ENCODE measurements at regions not wholly inside any gene's neighbourhood (a gene's known extent, or its start where the extent isn't known, plus 50 kb on each side); places are given as distances from the start of the nearest gene placed in this dataset.

DNA sequence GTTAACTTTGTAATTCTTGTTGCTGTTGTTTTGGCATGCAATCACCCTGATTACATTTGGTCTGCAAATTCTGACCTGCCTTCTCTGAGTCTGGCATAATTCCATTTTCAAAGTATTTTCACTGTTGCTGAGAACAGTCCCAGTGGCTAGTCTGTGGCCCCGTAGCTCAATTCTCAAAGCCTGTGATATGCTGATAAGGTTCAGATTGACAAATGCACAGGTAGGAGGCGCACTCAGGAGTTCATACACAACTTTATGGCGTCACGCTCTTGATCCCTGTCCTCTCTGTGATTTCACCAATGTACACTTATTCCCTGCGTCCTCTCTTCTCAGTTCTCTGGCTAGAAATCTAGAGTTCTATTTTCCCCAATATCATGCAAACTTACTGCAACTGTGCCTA, 376.6 kb upstream of the SLCO3A1 start:
- CTCF ChIA-PET = interaction anchor here (0.9 kb wide), 1 partner anchor 505 kb away, joined by 3 read pairs; no protein-coding TSS in a partner anchor
- TF ChIP-seq NBN (IDR thresholded peaks at IDR 0.05) (no peak), ZNF384 (IDR thresholded peaks at IDR 0.05; ENCODE audit: borderline replicate concordance, low read depth, low read length) (no peak), KLF5 (IDR thresholded peaks at IDR 0.05; ENCODE audit: partially characterized antibody) (no peak), ZNF24 (IDR thresholded peaks at IDR 0.05) (no peak), ESRRA (IDR thresholded peaks at IDR 0.05; ENCODE audit: low read length) (no peak), SRF (IDR thresholded peaks at IDR 0.05; ENCODE audit: low read depth in 2 of 2, low read length in 2 of 2) (no peak), RB1 (IDR thresholded peaks at IDR 0.05; ENCODE audit: borderline replicate concordance) (no peak), FOS (IDR thresholded peaks at IDR 0.05; ENCODE audit: borderline replicate concordance, extremely low read depth, insufficient read length) (no peak), POU2F2 (IDR thresholded peaks at IDR 0.05; ENCODE audit: borderline replicate concordance, low read depth, low read length) (no peak), FOXK2 (IDR thresholded peaks at IDR 0.05) (no peak), CBFB (IDR thresholded peaks at IDR 0.05; ENCODE audit: low read depth) (no peak), SREBF1 (IDR thresholded peaks at IDR 0.05; ENCODE audit: low read length) (no peak), NR2C2 (IDR thresholded peaks at IDR 0.05; ENCODE audit: borderline replicate concordance, control insufficient read depth, insufficient read length, low read depth) (no peak)
- TF ChIP-seq, protein P1, sequence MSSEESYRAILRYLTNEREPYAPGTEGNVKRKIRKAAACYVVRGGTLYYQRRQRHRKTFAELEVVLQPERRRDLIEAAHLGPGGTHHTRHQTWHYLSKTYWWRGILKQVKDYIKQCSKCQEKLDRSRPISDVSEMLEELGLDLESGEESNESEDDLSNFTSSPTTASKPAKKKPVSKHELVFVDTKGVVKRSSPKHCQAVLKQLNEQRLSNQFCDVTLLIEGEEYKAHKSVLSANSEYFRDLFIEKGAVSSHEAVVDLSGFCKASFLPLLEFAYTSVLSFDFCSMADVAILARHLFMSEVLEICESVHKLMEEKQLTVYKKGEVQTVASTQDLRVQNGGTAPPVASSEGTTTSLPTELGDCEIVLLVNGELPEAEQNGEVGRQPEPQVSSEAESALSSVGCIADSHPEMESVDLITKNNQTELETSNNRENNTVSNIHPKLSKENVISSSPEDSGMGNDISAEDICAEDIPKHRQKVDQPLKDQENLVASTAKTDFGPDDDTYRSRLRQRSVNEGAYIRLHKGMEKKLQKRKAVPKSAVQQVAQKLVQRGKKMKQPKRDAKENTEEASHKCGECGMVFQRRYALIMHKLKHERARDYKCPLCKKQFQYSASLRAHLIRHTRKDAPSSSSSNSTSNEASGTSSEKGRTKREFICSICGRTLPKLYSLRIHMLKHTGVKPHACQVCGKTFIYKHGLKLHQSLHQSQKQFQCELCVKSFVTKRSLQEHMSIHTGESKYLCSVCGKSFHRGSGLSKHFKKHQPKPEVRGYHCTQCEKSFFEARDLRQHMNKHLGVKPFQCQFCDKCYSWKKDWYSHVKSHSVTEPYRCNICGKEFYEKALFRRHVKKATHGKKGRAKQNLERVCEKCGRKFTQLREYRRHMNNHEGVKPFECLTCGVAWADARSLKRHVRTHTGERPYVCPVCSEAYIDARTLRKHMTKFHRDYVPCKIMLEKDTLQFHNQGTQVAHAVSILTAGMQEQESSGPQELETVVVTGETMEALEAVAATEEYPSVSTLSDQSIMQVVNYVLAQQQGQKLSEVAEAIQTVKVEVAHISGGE (CRISPR knock-in tag; IDR thresholded peaks at IDR 0.05) = no peak
- TF ChIP-seq, protein P2, sequence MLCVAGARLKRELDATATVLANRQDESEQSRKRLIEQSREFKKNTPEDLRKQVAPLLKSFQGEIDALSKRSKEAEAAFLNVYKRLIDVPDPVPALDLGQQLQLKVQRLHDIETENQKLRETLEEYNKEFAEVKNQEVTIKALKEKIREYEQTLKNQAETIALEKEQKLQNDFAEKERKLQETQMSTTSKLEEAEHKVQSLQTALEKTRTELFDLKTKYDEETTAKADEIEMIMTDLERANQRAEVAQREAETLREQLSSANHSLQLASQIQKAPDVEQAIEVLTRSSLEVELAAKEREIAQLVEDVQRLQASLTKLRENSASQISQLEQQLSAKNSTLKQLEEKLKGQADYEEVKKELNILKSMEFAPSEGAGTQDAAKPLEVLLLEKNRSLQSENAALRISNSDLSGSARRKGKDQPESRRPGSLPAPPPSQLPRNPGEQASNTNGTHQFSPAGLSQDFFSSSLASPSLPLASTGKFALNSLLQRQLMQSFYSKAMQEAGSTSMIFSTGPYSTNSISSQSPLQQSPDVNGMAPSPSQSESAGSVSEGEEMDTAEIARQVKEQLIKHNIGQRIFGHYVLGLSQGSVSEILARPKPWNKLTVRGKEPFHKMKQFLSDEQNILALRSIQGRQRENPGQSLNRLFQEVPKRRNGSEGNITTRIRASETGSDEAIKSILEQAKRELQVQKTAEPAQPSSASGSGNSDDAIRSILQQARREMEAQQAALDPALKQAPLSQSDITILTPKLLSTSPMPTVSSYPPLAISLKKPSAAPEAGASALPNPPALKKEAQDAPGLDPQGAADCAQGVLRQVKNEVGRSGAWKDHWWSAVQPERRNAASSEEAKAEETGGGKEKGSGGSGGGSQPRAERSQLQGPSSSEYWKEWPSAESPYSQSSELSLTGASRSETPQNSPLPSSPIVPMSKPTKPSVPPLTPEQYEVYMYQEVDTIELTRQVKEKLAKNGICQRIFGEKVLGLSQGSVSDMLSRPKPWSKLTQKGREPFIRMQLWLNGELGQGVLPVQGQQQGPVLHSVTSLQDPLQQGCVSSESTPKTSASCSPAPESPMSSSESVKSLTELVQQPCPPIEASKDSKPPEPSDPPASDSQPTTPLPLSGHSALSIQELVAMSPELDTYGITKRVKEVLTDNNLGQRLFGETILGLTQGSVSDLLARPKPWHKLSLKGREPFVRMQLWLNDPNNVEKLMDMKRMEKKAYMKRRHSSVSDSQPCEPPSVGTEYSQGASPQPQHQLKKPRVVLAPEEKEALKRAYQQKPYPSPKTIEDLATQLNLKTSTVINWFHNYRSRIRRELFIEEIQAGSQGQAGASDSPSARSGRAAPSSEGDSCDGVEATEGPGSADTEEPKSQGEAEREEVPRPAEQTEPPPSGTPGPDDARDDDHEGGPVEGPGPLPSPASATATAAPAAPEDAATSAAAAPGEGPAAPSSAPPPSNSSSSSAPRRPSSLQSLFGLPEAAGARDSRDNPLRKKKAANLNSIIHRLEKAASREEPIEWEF (IDR thresholded peaks at IDR 0.05; ENCODE audit: insufficient replicate concordance, low read depth, low read length) = no peak
- TF ChIP-seq, protein P3, sequence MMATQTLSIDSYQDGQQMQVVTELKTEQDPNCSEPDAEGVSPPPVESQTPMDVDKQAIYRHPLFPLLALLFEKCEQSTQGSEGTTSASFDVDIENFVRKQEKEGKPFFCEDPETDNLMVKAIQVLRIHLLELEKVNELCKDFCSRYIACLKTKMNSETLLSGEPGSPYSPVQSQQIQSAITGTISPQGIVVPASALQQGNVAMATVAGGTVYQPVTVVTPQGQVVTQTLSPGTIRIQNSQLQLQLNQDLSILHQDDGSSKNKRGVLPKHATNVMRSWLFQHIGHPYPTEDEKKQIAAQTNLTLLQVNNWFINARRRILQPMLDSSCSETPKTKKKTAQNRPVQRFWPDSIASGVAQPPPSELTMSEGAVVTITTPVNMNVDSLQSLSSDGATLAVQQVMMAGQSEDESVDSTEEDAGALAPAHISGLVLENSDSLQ (IDR thresholded peaks at IDR 0.05) = no peak
- TF ChIP-seq, protein P4, sequence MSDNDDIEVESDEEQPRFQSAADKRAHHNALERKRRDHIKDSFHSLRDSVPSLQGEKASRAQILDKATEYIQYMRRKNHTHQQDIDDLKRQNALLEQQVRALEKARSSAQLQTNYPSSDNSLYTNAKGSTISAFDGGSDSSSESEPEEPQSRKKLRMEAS (IDR thresholded peaks at IDR 0.05; ENCODE audit: low read depth, low read length) = no peak

More for the DNA sequence above, 376.6 kb upstream of the SLCO3A1 start:
- RAD21 ChIA-PET (ENCODE audit: unreplicated experiment) = no interaction called here
- POLR2A ChIA-PET = no interaction called here
- H3K27me3 ChIP-seq (replicated peaks in 1 of 2; ENCODE audit: control insufficient read depth in 2 of 2, insufficient read depth in 2 of 2, low read length in 1 of 2) = no peaks in the 10 kb centered on the region
- DNase-seq (ENCODE audit: low read depth, low spot score) = no peak
- no peaks in the 10 kb centered on the region for H3K79me2 ChIP-seq (ENCODE audit: control insufficient read depth, insufficient read depth, low read length)
- in situ Hi-C loops (cut with MboI) = no loop called here
- H3K4me3 ChIP-seq = no peak overlapping the region
- no peaks in the 10 kb centered on the region for H3K9me3 ChIP-seq (replicated peaks; ENCODE audit: control insufficient read depth, insufficient read depth, low read length)
- intact Hi-C loops (cut with micrococcal nuclease; ENCODE audit: unreplicated experiment) = no loop called here
- BruUV-seq (replicated peaks) = no TSS peak
- no peak overlapping the region for H3K27ac ChIP-seq (ENCODE audit: control insufficient read depth, insufficient read depth)
- 23% methylated on average over 5 of the region's 5 CpGs for WGBS (ENCODE audit: insufficient coverage, insufficient replicate concordance, low lambda C conversion rate, missing lambda C conversion rate)
- H4K20me1 ChIP-seq (ENCODE audit: control insufficient read depth, insufficient read depth) = no peaks in the 10 kb centered on the region
- no peak overlapping the region for H3K4me2 ChIP-seq (ENCODE audit: control insufficient read depth, insufficient read depth)
- H3K4me1 ChIP-seq (ENCODE audit: control insufficient read depth, insufficient read depth, low read length) = no peaks in the 10 kb centered on the region
- no peak for FAIRE-seq
- SMC1A ChIA-PET (ENCODE audit: uncharacterized antibody, unreplicated experiment) = no interaction called here
- ATAC-seq = no peak
- H2AFZ ChIP-seq (ENCODE audit: control insufficient read depth, low read depth, low read length) = no peak overlapping the region
- no peak overlapping the region for H3K9ac ChIP-seq (ENCODE audit: control insufficient read depth, insufficient read depth, low read length)
- H3K36me3 ChIP-seq (ENCODE audit: control insufficient read depth in 2 of 2, insufficient read depth in 2 of 2, low read length in 1 of 2) = no peaks in the 10 kb centered on the region
